Activated CD8-positive, alpha-beta memory T cell treated with anti-CD3 and anti-CD28 coated beads, Interleukin-2, amount 50 U/mL, for 1 hour (primary cell): ENCODE measurements at regions not wholly inside any gene's neighbourhood (a gene's known extent, or its start where the extent isn't known, plus 50 kb on each side); places are given as distances from the start of the nearest gene placed in this dataset.

Source experiments
- DNase-seq: peaks from one replicate; pipeline ENCODE4 v3.0.0-alpha.2; 2020; ENCODE audit errors: extremely low read depth

GRCh38 chr17:65477600-65477999, 83.8 kb downstream of the AXIN2 start:
- no peak for DNase-seq

GRCh38 chr17:65474660-65475059, 86.8 kb downstream of the AXIN2 start:
- DNase-seq = no peak

- no peak for DNase-seq
Observed at GRCh38 chr17:65473985-65474384, 87.5 kb downstream of the AXIN2 start.

- no peak for DNase-seq
Observed at GRCh38 chr17:65473363-65473762, 88.1 kb downstream of the AXIN2 start.

GRCh38 chr17:65472666-65473309, 88.7 kb downstream of the AXIN2 start:
- no peak for DNase-seq

GRCh38 chr17:65470783-65471182, 90.7 kb downstream of the AXIN2 start:
- no peak for DNase-seq

- no peak for DNase-seq
Observed at GRCh38 chr17:65468321-65468720, 93.1 kb downstream of the AXIN2 start.

GRCh38 chr17:65467156-65467555, 94.3 kb downstream of the AXIN2 start:
- no peak for DNase-seq

GRCh38 chr17:65466547-65466946, 94.9 kb downstream of the AXIN2 start:
- DNase-seq = no peak

- no peak for DNase-seq
Observed at GRCh38 chr17:65463242-65463641, 98.2 kb downstream of the AXIN2 start.

- no peak for DNase-seq
Observed at GRCh38 chr17:65459677-65460347, 101.6 kb downstream of the AXIN2 start.

GRCh38 chr17:65457635-65458257, 103.7 kb downstream of the AXIN2 start:
- no peak for DNase-seq

- no peak for DNase-seq
Observed at GRCh38 chr17:65457183-65457582, 104.3 kb downstream of the AXIN2 start.

- DNase-seq = no peak
Observed at GRCh38 chr17:65456368-65457151, 104.9 kb downstream of the AXIN2 start.

- DNase-seq = no peak
Observed at GRCh38 chr17:65455972-65456343, 105.5 kb downstream of the AXIN2 start.

GRCh38 chr17:65455154-65455971, 106.1 kb downstream of the AXIN2 start:
- no peak for DNase-seq

- no peak for DNase-seq
Observed at GRCh38 chr17:65453204-65453931, 108.1 kb downstream of the AXIN2 start.

- DNase-seq = no peak
Observed at GRCh38 chr17:65449495-65449894, 112.0 kb downstream of the AXIN2 start.

GRCh38 chr17:65447823-65448222, 113.6 kb downstream of the AXIN2 start:
- DNase-seq = no peak

GRCh38 chr17:65446838-65447526, 114.5 kb downstream of the AXIN2 start:
- DNase-seq = no peak
